GM21390 (cell line): ENCODE measurements at regions not wholly inside any gene's neighbourhood (a gene's known extent, or its start where the extent isn't known, plus 50 kb on each side); places are given as distances from the start of the nearest gene placed in this dataset.

Experiments used
- ATAC-seq: cut with Tn5 transposase; IDR thresholded peaks from one replicate; pipeline ENCODE4 v1.9.1; 2021; ENCODE audit not compliant: unreplicated experiment

DNA sequence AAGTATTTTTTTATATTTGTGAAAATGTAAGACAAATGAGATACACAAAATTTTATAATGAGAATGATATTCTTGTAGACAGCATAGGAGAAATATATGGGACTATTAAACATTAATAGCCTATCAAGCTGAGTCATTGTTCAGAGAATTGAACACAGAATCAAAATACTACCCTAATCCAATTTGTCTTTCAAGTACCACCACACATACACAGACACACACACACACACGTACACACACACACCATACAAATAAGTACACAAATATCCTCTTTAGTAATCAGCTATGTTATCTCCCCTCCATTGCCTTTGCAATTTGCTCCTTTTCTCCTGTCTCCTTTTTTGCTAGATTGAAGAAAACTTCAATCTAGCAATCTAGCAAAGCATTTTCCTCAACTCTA lies 499.3 kb downstream of the FOXG1 start:
- no peak for ATAC-seq

DNA sequence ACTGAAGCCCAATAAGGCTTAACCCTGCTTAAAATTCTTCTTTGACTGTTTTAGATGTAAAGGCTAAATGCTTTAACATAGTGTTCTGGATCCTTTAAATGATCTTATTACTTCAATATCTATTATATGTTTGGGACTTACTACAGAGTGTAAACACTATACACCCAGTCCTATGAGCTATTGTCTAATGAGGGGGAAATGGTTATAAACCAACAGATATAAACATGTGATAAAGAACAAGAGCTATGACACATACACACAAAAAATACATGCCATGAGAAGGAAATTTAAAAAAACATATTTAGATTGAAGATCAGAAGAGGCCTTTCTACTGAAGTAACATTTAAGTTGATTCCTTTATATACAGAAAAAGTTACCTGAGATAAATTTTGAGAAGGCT lies 505.1 kb downstream of the FOXG1 start:
- ATAC-seq = no peak

DNA sequence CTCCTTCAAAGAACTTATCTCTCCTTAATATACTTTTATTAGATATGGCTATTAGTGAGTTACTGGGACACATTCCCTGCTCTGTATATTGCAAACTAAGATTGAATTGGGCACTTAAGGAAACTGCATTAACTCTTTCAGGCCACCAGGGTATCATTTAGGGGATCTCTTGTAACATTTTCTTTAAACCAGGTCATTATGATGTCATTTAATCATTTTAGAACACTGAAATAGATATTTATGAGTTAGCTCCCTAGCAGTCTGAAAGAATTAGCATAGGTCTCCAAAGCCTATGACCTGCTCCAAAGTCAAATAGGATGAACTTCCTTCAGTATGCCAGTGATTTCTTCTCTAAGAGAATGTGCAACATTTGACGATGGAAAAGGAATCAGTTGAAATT lies 506.9 kb downstream of the FOXG1 start:
- no peak for ATAC-seq

DNA sequence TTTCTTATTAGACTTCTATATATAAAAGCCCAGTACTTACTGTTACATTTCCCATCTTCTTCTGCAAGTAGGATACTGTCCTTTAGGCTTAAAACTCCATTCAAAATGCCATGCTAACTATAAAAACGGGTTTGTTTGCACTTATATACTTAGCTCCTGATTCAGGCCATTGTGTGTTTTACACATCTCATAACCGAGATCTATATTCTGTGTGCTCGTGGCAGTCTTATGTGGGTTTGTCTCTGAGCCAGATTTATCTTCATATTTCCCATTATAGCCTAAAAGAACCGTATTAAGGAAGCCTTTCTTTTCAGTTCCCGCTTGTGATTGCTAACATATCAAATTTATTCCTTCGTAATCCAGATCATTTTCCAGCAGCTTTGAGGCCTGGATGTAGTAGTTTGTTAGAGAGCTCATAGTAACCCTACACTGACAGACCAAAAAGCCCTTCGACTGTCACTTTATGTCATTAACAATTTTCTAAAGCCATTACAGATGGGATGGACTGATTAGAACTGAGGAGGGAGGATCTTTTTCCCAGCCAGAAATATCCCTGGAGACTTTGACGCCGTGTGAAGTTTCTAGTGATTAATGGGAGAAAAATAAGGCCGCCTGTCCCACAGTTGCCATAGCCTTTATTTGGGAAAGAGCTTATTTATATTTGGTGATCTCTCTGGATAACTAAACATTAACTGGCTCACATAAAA lies 508.5 kb downstream of the FOXG1 start:
- no peak for ATAC-seq

DNA sequence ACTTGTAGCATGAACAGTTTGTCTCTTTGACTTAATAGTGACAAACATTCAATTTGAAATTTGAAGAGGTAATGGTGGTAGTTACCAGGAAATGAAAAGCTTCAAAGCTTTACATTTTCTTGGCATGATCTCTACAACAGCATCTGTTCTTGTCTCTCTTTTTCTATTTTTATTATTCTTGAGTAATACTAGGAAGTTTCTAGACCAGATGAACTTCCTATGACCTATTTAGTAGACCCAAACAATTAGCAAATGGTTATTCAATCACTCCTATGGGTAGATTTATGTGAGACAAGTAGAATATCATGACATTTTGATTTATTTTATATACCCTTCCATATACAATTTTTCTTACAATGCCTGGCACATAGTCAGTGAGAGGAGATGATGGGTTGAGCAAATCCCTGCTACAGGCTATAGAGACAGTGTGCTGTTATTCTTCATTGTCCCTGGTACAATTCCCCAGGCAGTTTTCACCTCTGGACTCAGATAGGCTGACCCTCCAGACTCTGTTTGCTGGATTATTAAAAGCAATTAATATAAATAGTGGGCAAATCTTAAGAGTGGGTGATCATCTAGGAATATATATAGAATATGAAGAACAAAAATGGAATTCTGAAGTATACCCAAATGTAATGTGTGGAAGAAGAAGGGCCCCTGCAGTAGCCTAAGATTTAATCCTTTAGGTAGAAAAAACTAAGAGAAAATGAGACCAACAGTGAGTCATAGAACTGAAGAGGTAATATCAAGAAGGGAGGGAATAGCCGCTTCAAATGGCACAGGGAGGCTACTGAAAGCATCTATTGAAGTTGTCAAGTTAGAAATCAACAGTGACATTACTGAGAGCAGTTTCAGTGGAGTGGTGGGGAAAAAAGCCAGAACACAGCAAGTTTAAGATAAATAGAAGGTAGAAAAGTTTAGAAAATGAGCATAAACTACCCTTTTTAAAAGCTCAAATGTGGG lies 512.0 kb downstream of the FOXG1 start:
- no peak for ATAC-seq

DNA sequence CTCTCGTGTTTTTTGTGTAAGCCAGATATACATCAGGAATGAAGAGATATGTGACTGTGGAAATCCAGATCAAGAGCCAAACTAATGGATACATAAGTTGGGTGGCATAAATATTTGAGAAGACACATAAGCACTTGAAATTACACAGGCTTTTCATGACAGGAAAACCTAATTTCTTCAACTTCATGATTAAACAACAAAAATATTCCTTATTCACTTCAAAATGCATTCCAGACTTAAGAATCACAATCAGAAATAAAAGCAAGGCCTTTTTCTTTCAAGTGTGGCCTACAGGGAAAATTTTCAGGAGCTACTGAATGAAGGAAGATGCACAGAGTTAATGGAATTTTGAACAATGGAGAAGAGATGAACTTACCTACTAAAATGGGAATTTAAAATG lies 515.6 kb downstream of the FOXG1 start:
- no peak for ATAC-seq

DNA sequence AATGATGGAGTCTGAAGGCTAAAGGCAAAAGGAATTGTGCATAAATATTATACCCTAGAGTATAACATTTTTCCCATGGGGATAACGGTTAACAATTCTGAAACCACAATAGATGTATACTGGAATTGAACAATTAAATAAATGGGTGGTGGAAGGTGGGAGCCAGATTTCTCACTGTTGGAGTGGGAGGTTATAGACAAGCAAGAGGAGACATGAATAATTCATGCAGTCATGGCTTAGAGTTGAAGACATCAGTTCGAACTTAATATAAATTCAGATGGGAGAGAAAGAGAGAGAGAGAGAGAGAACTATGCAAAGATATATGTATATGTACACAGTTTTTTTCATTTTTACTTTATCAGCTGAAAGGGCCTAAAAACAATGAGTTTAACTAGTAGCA lies 523.9 kb downstream of the FOXG1 start:
- no peak for ATAC-seq

DNA sequence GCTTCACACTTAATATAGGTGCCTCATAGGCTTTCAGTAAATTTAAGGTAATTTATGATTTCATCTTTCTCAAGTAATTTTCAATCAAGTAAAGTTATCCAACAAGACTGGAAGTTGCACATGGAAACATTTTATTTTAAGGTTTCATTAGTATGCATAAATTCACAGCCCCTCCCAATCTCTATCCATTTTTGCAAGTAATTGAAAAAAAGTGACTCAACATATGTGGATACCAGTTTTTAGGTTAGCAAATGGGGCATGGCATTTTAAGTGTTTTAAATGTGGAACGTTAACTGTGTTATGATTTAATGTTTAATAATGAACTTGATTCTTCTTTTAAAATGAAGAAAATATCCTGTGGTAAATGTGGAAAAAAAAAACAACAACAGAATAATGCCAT lies 532.8 kb downstream of the FOXG1 start:
- no peak for ATAC-seq

DNA sequence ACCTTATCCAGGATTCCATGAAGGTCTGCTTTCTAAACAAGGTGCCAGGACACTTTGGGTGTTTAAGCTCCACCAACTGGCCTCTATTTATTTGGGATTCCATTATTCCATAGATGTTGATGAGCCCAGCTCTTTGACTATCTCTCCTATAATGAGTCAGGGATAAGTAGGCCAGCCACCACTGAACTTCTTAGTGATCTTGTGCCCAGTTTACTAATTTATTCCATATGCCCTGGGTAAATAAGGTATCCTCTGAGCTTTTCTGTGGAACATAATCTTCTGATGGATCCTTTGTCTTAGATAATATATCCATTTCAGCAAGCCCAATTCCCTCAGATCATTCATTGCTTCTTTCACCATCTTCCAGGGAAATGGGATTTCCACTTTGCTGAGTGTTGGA lies 535.0 kb downstream of the FOXG1 start:
- no peak for ATAC-seq

DNA sequence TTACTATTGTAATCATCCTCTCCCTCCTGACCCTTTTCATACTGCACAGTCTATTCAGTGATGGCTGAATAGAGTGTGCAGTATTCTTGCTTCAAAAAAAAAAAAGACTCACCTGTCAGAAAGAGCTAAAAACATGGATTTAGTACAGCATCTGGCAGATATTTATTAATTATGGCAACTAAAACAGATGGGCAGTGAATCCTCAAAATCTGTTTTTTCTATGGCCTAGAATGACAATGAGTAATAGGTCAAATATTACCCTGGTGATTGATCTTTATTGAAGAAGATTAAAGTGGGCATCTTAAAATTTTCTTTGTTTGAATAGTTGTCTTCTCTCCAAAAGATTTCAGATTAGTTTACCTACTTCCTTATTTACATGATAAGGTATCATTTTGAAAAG lies 543.6 kb downstream of the FOXG1 start:
- ATAC-seq = no peak

DNA sequence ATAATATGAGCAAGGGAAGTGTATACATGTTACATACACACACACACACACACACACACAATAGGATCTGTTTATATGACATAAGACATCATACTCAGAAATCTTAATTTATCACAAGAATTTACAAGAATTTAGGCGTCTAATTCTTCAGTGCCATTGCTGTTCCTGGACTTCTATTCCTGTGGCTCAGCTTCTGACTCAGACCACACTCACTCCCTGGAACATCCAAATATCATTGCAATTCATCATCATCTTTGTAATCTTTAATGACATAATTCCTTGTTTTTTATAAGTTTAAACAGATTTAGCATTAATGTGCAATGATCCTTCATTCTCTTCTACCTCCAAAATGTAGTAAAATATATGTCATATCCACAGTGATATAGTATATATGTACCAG lies 544.2 kb downstream of the FOXG1 start:
- no peak for ATAC-seq

DNA sequence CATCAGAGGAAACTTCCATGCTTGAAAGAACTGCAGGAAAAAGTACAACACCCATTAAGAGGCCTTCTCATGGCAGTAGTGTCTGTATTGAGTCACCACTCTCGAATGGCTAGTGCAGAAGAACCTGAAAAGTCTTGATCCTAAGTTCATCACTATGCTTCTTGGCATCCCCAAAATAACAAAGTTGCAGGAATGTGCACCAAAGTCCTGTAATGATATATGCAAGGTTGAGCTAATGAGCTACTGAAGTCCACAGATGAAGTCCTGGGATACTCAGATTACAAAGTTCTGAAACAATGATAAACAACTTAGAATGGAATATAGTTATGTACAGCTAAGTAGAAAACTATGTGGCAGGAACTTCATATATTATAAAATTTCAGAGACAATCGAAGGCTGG lies 545.4 kb downstream of the FOXG1 start:
- ATAC-seq = no peak

DNA sequence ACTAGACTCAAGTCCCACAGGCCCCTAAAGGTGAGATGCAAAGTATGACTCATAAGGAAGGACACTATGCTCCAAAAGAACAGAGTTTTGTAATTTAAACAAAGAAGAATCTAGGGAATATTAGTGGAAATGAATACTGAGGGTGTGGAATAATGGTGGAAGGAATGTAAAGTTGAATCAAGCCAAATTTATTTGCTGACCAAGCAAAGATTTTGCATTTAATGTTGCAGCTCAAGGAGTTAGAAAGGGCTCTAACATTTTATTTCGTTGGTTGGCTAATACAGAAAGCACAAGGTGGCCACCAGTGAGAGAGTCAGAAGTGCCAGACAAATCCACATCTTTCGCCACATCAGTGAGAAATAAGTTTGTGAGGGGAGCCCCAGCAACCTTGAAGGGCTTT lies 550.3 kb downstream of the FOXG1 start:
- no peak for ATAC-seq

DNA sequence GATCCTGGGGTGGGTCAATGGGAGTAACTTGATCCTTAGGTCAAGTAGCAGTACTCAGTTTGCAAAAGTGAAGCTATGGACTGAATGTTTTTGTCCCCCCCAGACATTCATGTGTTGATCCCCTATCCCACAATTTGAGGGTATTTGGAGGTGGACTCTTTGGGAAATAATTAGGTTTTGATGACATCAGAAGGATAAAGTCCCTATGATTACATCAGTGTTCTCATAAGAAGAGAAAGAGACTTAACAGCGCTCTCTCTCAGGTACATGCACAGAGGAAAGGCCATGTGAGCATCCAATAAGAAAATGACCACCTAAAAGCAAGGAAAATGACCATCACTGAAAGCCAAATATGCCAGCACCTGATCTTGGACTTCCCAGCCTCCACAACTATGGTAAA lies 550.8 kb downstream of the FOXG1 start:
- no peak for ATAC-seq

DNA sequence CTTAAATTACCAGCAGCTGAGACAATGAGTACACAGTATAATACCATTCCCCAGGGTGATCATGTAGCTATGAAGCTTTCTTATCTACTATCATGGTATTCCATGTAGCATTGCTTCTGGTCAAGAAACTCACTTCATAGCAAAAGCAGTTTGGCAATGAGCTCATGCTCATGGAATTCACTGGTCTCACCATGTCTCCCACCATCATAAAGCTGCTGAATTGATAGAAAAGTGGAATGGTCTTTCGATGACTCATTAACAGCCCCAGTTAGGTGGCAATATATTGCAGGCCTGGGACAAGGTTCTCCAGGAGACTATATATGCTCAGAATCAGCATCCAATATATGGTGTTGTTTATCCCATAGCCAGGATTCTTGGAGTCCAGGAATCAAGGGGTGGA lies 553.7 kb downstream of the FOXG1 start:
- ATAC-seq = no peak

DNA sequence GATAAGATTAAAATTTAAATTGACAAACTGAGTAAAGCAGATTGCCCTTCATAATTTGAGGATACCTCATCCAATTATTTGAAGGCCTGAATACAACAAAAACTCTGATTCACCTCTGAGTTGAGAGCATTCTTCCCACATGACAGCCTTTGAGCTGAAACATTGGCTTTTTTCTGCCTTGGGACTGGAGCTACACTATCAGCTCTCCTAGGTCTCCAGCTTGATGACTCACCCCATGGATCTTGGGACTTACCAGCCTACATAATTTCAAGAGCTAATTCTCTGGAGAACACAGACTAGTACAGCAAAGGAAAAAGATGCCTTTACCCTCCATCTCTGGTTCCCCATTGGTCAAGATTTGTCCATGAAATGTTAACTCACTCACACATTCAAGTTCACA lies 555.1 kb downstream of the FOXG1 start:
- no peak for ATAC-seq

DNA sequence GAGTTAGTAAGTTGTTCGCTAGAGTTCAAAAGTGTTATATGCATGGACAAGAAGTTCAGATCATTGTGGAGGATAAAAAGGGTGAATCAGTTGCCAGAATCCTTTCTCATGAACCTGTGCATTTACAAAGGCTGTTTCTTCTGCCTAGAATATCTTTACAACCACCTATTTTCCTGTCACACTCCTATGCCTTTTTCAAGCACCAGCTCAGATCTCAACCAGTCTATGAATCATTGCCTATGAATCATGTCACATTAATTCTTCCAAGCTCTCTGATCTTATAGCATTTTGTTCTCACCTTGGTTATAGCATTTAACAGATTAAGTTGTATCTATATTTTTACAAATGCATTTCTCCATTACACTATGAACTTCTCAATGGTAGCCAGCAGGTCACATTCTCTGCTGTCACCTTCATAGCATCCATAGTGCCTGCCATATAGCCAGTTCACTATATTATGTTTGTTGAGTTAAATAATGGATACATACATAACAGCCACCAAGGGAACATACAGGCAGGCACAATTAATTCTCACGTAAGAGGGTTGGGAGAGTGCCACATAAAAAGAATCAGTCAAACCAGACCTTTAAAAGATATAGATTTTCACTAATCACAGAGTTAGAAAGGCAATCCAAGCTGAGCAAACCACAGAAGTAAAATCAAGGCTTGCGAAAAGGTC lies 573.0 kb downstream of the FOXG1 start:
- no peak for ATAC-seq

DNA sequence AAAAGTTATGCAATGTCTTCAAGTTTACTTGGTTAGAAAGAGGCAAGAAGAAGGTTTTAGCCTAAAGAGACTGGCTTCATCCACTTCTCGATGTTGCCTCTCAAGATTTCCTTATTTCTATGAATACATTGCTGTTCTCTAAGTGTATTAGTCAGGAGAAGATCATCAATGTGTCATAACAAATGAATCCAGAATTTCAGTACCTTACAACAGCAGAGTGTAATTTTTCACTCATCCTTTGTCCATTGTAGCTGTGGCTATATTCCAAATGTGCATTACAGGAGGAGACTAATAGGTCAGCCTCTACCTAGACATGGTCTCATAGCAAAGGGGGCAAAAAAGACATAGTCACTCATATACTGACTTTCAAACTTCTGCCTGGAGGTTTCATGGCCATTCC lies 579.1 kb downstream of the PRKD1 start:
- ATAC-seq = no peak

DNA sequence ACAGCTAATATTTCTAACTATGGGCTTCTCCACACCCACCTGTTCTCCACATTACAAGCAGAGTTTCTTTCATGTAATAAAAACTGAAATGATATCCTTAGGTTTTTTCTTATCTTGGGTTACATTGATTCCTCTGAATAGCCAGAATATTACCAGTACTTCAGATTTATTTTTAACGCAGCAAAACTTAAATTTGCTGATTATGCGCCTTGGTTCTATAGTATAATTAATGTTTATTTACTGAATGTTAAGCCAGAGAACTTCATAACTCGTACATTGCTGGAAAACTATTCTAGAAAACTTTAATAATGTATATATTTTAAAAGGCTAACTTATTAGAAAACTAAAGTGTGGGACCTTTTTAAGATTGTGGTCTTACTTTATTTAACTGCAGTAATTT lies 577.2 kb downstream of the PRKD1 start:
- no peak for ATAC-seq

DNA sequence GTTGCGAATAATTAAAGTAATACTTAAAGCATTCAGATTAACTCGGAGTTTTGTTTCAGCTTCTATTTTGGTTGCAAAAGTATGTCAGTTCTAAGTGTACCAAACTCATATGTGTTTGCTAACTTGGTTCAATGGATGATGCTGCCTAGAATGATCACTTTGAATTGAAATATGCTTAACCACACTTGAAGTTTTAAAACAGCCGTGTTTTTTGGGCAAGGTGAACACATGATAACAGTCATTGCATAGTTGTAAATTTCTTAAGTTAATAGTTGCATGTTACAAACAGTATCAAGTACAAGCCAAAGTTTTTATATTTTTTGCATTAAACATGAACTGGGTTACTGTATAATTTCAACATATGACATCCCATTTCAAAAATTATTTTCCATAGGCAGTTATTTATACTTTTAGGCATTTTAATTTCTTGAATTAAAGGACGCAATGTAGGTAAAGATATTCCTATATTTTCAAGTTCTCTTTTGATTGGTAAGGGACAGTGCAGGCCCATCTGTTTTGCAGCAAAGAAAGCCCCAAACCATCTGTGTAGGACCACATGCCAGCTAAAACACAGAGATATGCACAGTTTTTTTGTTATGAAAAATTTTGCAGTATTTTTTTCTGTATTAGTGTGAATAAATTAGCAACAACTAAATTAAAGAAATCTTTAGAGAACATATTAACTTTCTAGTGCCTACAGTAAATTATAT lies 575.5 kb downstream of the PRKD1 start:
- no peak for ATAC-seq

DNA sequence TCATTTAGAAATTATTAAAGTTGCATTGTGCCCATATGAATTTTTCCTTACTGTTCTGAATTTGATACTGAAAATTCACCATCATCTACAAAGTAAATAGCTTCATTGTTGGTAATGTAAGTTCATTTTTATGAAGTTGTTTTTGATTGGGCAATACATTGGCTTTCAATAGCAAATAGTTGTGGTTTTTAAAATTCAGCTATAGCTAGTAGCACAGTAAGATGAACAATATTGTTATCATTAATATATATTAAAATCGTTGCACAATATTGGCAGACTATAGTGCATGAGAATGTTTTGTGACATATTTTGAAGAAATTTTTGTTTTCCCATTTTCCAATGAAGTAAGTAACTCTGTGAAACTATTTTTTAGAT lies 575.0 kb downstream of the PRKD1 start:
- no peak for ATAC-seq
